ENCODE measurements at regions not wholly inside any gene's neighbourhood (a gene's known extent, or its start where the extent isn't known, plus 50 kb on each side); places are given as distances from the start of the nearest gene placed in this dataset.

GRCh38 chr15:87224404-87224803 lies 1032.1 kb downstream of the NTRK3 start:
- no peak overlapping the region for H3K4me3 Mint-ChIP-seq
- H3K36me3 Mint-ChIP-seq (ENCODE audit: low read depth): no peaks in the 10 kb centered on the region
- no peaks in the 10 kb centered on the region for H3K4me1 Mint-ChIP-seq
- TF ChIP-seq, protein P1, sequence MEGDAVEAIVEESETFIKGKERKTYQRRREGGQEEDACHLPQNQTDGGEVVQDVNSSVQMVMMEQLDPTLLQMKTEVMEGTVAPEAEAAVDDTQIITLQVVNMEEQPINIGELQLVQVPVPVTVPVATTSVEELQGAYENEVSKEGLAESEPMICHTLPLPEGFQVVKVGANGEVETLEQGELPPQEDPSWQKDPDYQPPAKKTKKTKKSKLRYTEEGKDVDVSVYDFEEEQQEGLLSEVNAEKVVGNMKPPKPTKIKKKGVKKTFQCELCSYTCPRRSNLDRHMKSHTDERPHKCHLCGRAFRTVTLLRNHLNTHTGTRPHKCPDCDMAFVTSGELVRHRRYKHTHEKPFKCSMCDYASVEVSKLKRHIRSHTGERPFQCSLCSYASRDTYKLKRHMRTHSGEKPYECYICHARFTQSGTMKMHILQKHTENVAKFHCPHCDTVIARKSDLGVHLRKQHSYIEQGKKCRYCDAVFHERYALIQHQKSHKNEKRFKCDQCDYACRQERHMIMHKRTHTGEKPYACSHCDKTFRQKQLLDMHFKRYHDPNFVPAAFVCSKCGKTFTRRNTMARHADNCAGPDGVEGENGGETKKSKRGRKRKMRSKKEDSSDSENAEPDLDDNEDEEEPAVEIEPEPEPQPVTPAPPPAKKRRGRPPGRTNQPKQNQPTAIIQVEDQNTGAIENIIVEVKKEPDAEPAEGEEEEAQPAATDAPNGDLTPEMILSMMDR (conservative IDR thresholded peaks at IDR 0.05): no peak
- Histone ChIP-seq H3K27ac (ENCODE audit: low read depth, low read length) (no peak overlapping the region), H3K4me3 (ENCODE audit: low read length) (no peak overlapping the region), H3K4me1 (ENCODE audit: control insufficient read depth, insufficient read depth, low read length) (no peaks in the 10 kb centered on the region), H3K9me3 (ENCODE audit: control insufficient read depth, low read length) (no peaks in the 10 kb centered on the region), H3K9ac (ENCODE audit: extremely low read depth, low read length, poor library complexity, severe bottlenecking) (no peak overlapping the region), H3K36me3 (ENCODE audit: control insufficient read depth, insufficient read depth, low read length) (no peaks in the 10 kb centered on the region), H3K27me3 (ENCODE audit: control insufficient read depth, insufficient read depth, low read length, poor library complexity, severe bottlenecking) (no peaks in the 10 kb centered on the region)
- no peaks in the 10 kb centered on the region for H3K27me3 Mint-ChIP-seq (ENCODE audit: insufficient read depth)
- H3K27ac Mint-ChIP-seq: no peak overlapping the region
- no peaks in the 10 kb centered on the region for H3K9me3 Mint-ChIP-seq
- 92 to 97% methylated on average over 3 of the region's 3 CpGs for WGBS, 2 experiments (ENCODE audit: insufficient coverage in 1 of 2, insufficient read length in 1 of 2)
- DNase-seq: no peak

DNA sequence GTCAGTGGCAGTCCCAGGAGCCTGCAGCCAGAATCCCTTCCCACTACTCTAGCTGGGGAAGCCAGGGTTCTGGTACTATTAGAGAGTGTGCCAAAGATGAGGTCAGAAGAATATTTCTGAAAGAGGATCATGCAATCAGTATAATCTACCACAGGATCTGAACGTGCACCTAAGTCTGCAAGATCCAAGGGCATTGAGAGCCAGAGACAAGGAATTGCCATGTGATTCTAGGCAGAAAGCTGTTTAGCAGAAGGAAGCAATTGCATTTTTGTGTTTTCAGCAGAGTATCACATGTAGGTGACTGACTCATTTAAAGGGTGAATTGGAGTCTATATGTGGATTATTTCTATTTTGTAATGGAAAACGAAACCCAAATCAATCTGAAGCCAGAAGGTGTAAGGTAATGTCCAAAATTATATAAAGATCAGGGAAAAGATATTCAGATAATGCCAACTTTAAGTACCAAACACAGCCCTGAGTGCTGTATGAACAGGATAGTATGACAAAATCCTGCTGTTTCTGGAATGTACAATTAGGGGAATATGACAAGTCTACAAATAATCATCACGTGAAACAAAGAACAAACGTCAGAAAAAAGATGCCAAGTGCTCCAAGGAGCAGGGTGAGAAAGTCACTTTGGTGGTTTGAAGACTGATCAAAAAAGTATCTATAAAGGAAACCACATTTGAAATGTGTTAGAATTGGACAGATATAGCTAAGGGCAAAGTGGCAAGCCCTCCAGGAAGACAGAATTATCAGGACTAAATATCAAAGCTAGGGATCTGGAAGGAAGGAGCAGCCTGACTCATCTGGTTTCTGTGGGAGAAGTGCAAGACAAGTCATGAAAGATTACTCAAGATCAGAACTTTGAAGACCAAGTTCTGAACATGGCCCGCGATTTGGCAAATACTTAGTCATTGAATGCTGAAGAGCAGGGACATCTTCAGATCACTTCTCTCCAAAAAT lies 1036.6 kb downstream of the NTRK3 start:
- peaks cover under 1% of the 10 kb centered on the region for H3K4me1 Mint-ChIP-seq
- H3K9ac ChIP-seq (ENCODE audit: extremely low read depth, low read length, poor library complexity, severe bottlenecking): no peak overlapping the region
- H3K27me3 Mint-ChIP-seq (ENCODE audit: insufficient read depth): no peaks in the 10 kb centered on the region
- H3K4me3 Mint-ChIP-seq: no peak overlapping the region
- no peaks in the 10 kb centered on the region for H3K4me1 ChIP-seq (ENCODE audit: control insufficient read depth, insufficient read depth, low read length)
- no peak overlapping the region for H3K27ac ChIP-seq (ENCODE audit: low read depth, low read length)
- no peaks in the 10 kb centered on the region for H3K9me3 ChIP-seq (ENCODE audit: control insufficient read depth, low read length)
- no peak for DNase-seq
- TF ChIP-seq, protein P1 (conservative IDR thresholded peaks at IDR 0.05): no peak
- H3K36me3 Mint-ChIP-seq (ENCODE audit: low read depth): no peaks in the 10 kb centered on the region
- H3K36me3 ChIP-seq (ENCODE audit: control insufficient read depth, insufficient read depth, low read length): no peaks in the 10 kb centered on the region
- H3K27ac Mint-ChIP-seq: no peak overlapping the region
- 89 to 95% methylated on average over 5 to 6 of the region's 6 CpGs for WGBS, 2 experiments (ENCODE audit: insufficient coverage in 1 of 2, insufficient read length in 1 of 2)
- H3K4me3 ChIP-seq (ENCODE audit: low read length): no peak overlapping the region
- H3K27me3 ChIP-seq (ENCODE audit: control insufficient read depth, insufficient read depth, low read length, poor library complexity, severe bottlenecking): no peaks in the 10 kb centered on the region
- no peaks in the 10 kb centered on the region for H3K9me3 Mint-ChIP-seq

DNA sequence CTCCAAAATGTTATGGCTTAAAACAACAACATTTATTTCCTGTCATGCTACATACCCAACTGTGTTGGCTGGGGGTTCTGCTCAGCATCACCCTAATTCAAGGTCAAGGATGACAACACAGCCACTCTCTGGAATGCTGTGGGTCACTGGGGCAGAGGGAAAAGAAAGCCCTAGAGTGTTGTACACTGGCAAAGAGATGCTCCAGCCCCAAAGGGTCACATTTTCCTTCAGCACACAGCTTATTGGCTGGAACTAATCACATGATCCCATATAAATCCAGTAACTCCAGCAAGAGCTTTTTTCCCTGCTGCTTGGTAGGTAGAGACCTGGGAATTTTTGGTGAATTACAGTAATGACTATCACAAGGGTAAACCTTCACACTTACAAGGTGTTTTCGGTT lies 1041.4 kb downstream of the NTRK3 start:
- no peak overlapping the region for H3K27ac Mint-ChIP-seq
- H3K36me3 Mint-ChIP-seq (ENCODE audit: low read depth): no peaks in the 10 kb centered on the region
- Histone ChIP-seq H3K9ac (ENCODE audit: extremely low read depth, low read length, poor library complexity, severe bottlenecking) (no peak overlapping the region), H3K9me3 (ENCODE audit: control insufficient read depth, low read length) (no peaks in the 10 kb centered on the region), H3K27ac (ENCODE audit: low read depth, low read length) (no peak overlapping the region), H3K27me3 (ENCODE audit: control insufficient read depth, insufficient read depth, low read length, poor library complexity, severe bottlenecking) (no peaks in the 10 kb centered on the region), H3K4me3 (ENCODE audit: low read length) (no peak overlapping the region), H3K4me1 (ENCODE audit: control insufficient read depth, insufficient read depth, low read length) (no peaks in the 10 kb centered on the region), H3K36me3 (ENCODE audit: control insufficient read depth, insufficient read depth, low read length) (no peaks in the 10 kb centered on the region)
- no peak for DNase-seq
- WGBS, 2 experiments (ENCODE audit: insufficient coverage in 1 of 2, insufficient read length in 1 of 2): 64% methylated on average over 1 of the region's 1 CpG; no CpG with 5 or more reads in 1 of the 2 experiments
- no peaks in the 10 kb centered on the region for H3K9me3 Mint-ChIP-seq
- H3K4me1 Mint-ChIP-seq: peaks cover 5% of the 10 kb centered on the region
- TF ChIP-seq, protein P1 (conservative IDR thresholded peaks at IDR 0.05): no peak
- H3K4me3 Mint-ChIP-seq: no peak overlapping the region
- H3K27me3 Mint-ChIP-seq (ENCODE audit: insufficient read depth): no peaks in the 10 kb centered on the region

Measured in endodermal cell (in vitro differentiated cells).